Stimulated activated CD8-positive, alpha-beta memory T cell treated with anti-CD3 and anti-CD28 coated beads, Interleukin-7, amount 100 ng/mL, for 48 hours (primary cell): ENCODE measurements at regions not wholly inside any gene's neighbourhood (a gene's known extent, or its start where the extent isn't known, plus 50 kb on each side); places are given as distances from the start of the nearest gene placed in this dataset.

Experiments used
- DNase-seq, 2 donors: peaks; one replicate each; pipeline ENCODE4 v3.0.0-alpha.2; 2020; ENCODE audit warnings: low read depth in 1 of 2; ENCODE audit errors: extremely low read depth in 1 of 2

DNA sequence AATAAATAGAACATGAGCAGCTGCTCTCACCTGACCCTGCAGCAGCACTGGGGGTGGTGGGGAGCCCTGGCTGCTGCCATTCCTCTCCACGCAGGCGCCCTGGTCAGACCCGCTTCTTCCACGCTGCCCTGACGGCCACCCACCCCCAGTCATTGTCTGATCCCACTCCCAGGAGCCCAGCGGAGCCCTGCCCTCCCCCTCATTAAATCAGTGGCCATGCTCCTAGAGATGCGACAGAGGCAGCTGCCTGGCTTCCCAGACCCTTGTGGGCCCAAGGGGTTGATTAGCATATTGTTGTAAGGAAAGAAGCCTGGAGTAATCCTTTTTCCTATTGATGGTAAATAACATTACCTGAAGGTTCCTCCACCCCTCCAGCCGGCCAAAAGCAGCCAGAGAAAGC, 301.5 kb downstream of the RRAGC start:
- DNase-seq: no peak

DNA sequence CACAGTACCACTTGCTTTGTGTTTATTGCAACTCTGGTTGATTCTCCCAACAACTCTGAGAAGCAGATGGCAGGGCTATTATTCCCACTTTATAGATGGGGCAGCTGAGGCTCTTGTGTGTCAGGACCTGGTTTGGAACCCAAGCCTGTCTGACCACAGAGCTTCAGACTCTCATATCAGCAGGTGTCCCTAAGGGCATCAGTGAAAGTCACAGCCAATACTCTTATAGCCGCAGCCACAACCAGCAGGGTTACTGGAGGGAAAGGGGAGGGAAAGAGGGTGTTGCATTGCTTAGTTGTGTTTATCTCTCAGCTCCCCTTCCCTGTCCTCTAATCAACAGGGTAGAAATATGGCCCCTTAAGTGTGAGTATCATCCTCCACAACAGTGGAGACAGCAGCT, 304.0 kb downstream of the RRAGC start:
- DNase-seq: no peak

DNA sequence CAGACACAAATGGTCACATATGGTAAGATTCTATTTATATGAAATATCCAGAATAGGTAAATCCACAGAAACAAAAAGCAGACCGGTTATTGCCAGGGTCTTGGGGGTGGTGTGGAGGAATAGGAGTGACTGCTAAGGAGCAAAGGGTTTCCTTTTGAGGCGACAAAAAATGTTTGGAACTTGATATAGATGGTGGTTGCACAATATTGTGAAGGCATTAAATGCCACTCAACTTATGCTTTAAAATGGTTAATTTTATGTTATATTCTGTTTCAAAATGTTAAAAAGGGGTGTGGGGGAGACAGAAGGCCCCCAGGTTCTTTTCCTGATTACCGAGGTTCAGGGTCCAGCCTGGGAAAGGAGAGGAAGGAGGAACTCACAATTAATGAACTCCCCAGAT, 304.4 kb downstream of the RRAGC start:
- no peak for DNase-seq

DNA sequence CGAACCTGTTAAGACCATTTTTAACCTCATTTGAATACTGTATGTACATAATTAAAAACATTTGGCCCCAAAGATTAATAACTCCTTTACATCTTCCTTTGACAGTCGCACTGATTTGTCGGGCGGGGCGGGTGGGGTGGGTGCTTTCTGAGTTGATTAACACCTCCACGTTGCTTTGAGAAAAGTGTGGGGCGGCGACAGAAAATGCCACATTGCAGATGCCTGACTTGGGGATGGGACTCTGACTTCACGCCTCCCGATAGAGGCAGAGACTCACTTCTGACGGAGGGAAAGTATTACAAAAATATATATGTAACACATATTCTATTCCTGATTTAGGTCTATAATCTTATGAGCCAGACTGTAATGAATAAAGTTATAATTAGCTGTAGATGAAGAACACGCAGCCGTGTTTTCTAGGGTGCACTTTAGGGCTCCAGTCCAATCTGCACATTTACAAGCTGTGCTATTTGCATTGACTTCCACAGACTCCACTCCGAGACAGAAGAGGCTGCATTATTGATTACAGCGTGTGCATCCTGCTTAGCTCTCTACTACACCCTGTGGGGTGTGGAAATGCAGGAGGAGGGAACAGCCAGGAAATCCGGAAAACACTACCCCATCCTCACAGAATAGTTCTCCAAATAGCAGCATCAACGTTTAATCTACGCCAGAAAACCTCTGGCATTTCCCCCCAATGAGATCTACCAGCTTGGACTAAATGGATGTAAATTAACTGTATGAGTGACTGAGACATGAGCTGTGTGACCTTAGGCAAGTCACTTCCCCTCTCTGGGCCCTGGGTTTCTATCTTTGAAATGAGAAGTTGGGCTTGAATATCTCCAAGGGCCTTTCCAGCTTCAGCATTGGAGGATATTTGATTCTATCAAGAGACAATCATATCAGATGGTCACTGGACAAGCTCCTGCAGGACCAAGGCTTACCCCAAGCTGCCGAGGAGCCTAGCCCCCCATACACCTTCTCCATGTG, 308.0 kb downstream of the RRAGC start:
- no peak for DNase-seq

DNA sequence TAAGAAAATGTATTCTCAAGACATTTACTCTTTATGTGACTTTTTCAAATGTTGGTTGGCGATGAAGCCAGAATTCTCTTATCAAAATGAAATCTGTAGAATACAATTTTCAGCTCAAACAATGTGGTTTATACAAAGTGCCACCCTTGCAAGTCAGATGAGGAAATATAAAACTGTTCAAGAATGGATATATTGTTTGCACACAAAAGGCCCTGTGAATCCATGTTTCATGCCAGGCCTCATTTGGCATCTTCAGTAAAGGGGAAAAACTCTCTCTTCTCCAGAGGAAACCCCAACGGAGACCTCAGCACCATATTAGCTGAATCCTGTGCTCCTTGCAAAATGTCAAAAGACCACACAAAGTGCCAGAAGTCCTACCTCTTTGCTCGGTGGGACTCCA, 310.4 kb downstream of the RRAGC start:
- DNase-seq: no peak

DNA sequence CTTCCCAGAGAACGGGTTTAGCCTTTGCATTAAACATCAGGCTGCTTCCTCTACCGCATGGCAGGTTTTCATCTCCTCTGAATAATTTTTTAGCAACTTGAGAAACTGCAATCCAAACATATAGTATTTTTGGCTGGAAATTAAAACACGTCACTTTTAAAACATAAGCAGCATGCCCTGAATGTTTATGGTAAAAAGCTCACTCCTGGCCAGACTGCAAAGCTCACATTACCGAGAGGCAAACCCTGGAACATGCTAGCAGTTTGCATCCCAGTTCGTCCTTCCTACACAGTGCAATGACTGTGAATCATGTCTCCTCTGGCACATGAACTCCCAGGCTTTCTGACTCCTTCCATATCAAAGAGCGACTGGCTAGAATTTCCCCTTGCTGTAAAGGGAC, 312.3 kb downstream of the RRAGC start:
- DNase-seq: no peak

DNA sequence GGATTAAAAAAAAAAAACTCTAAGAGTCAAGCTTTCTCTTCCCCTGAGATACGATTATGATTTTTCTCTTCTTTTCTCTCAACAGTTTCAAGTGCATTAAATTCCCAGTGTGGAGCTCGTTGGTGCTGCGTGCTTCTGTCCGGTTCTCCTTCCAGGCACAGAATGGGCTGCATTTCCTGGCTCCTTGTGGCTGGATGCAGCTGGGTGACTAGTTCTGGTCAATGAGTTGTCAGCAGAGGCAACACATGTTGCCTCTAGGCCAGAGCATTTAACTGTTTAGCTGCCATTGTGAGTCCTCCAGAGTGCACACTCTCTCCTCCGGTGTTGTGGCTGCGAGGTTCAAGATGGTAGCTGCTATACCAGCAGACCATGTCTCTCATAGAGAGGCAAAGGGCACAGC, 312.9 kb downstream of the RRAGC start:
- no peak for DNase-seq

DNA sequence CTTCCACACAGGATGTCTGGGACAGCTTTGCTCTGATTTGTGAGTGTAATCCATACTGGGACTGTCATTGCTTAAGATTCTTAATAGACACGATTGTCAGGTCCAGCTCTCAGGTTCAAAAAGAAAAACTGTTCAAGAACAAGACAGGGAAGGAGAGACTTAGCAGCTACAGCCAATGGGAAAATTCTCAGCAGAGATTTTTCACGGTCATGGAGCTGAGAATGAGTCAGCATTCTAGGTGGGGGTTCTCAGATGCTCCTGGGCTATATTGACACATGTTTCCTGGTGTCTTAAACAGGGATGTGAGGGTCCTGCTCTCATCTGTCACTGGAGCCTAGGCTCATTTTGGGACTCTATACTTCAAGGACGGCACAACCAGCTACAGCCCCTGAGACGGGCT, 318.3 kb downstream of the RRAGC start:
- DNase-seq: no peak

DNA sequence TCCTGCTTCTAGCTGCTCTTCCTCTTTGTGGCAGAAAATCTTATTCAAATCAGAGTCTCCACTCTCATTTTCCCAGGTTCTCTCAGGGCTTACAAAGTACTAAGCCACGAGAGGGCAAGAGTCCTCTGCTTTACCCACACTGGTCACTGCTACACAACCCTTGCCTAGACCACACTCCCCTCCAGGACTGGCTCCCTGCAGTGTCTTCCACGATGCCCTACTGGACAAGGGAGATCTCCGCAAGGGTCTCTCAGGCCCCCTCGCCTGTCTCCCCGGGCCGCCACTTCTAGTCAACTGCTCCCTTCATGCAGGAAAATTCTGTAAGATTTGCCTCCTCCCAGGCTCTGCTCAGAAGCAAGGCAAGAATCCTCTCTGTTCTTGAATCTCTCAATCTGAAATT, 319.6 kb downstream of the RRAGC start:
- DNase-seq: no peak

DNA sequence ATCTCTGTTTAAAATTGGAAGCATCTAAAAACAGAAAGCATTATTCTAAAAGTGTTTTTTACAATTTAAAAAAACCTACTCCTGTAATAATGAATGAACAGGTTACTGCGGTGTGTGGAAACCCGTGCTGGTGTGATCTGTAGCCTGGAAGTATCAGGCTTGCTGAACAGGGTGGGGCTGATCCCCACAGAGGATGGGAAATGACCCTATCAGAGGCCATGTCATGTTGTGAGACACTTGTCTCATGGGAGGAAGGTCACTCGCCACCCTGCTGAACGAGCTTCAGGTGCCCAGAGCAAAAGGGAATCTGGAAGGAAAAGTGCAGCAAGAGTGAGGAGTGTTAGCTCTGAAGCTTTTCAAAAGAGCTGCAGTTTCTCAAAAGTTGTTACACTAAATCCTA, 320.7 kb downstream of the RRAGC start:
- DNase-seq: no peak

DNA sequence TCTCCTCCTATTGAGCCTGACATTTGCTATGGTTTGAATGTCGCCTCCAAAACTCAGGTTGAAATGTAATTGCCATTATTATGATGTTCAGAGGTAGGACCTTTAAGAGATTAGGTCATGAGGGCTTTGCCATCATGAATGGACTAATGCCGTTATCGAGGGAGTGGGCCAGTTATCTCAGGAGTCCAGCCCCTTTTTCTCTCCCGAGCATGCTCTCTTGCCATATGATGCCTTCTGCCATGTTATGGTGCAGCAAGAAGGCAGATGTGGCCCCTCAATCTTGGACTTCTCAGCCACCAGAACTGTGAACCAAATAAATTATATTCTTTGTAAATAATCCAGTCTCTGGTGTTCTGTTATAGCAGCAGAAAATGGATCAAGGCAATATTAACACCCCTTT, 323.5 kb downstream of the RRAGC start:
- DNase-seq: no peak

DNA sequence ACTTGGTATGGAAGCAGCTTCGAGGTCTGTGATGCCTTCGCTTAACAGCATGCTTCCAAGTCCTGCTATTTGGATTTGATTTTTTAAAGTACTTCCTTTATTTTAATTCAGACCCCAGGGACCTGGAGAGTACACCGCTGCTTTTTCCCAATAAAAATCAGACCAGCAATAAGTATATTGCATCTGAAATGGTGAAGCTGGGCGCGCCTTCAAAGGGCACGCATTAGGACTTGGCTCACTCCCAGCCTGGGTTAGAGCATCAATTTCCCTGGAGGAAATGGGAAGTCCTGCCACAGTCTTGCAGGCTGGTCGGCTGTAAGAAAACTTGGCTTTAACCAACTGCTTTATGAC, 325.1 kb downstream of the RRAGC start:
- no peak for DNase-seq

DNA sequence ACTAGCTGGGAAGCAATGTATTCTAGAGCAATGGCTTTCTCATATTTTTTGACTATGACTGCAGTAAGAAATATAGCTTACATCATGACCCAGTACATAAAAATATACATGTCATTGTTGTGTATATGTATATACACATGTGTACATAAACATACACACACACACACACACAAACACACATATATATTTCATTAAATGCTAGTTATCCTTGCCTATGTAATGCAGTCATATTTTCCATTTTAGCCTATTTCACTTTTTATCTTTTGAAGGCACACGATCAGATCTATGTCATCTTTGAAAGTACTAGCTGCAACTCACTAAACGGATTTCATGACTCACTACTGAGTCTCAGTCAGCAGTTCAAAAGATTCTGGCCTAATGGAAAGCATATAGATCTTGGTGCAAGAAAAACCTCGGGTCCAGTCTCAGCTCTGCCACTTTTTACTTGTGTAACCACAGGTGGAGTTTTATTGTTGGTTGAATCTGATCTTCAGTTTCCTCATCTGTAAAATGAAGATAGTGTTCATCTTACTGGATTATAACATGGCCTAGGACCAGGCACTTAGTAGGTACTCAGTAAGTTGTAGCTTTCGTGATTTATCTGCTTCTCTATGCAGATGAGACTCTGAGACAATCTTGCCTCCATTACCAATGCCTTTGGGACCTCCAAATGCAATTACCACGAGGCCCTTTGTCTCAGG, 325.6 kb downstream of the RRAGC start:
- no peak for DNase-seq

DNA sequence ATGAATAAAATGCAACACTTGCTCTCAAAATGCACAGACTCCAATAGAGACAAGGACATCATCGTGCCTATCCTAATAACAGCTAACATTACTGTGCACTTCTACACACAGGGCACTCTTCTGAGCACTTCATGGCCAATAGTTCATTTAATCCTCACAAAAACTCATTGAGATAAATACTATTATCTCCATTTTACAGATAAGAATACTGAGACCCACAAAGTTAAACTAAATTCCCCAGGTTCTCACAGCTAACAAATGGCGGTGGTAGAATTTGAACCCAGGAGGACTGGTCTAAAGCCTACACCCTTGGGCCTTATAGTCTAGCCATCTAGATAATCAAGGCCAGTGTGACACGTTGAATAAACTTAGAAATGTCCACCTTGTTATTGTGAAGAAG, 328.6 kb downstream of the RRAGC start:
- no peak for DNase-seq

DNA sequence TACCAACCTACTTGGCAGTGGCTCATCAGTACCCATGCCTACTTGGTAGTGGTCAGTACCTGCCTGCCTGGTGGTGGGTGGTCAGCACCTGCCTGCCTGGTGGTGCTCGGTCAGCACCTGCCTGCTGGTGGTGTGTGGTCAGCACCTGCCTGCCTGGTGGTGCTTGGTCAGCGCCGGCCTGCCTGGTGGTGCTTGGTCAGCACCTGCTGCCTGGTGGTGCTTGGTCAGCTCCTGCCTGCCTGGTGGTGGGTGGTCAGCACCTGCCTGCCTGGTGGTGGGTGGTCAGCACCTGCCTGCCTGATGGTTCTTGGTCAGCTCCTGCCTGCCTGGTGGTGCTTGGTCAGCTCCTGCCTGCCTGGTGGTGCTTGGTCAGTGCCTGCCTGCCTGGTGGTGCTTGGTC, 329.6 kb downstream of the RRAGC start:
- no peak for DNase-seq

DNA sequence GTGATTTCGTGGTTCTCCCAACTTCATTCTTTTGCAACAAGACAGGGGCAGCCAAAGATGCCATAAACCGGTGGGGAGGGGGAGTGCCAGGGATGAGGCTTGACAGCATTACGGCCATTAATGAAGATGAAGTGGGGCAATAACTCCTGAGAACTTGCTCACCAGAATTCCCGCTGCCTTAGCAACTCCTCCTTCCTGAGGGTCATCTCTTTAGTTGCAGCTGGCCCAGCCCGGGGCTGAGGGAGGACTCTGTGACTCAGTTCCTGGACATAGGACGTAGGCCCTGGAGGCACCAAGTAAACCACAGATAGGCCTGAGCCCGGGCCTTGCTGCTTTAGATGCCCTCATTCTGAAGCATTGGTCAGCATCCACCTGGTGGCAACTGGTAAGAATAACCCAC, 330.2 kb downstream of the RRAGC start:
- no peak for DNase-seq

DNA sequence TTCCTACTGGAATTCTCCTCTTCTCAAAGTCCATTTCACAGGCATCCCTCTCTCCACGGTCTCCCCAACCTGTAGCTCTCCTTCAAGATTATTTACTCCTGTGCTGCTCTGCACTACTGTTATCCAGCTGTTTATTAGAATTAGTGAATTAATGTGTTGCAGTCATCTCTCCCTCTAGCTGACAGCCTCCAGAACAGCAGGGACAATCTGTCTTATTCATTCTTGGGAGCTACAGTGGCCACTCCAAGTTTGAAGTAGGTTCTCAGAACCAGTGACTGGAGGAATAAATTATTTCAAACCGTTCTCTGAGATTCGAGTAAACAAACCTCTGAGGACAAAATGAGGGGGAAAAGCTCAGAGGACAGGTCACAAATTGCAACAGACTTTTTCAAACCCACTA, 330.9 kb downstream of the RRAGC start:
- DNase-seq: no peak

DNA sequence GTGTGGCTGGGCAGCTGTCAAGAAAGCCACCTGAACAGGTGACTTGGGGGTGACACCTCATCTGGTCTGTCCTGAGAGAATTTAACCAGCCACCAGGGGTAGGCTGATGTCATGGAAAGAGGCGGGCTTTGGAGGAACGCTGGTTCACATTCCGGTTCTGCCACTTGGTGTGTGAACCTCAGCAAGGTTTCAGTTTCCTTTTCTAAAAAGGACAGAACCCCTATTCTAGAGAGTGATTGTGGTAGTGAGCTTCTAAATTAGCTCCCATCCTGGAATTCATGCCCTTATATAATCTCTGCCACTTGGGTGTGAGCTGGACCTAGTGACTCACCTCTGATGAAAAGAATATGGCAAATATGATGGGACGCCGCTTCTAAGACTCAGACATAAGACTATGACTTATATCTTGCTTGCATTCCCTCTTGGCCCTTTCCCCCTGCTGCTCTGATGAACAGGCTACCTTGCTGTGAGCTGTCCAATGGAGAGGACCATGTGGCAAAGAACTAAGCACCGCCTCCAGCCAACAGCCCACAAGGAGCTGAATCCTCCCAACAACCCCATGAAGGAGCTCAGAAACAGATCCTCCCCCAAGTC, 332.1 kb downstream of the RRAGC start:
- peak; percentile 23 to 42 for DNase-seq

DNA sequence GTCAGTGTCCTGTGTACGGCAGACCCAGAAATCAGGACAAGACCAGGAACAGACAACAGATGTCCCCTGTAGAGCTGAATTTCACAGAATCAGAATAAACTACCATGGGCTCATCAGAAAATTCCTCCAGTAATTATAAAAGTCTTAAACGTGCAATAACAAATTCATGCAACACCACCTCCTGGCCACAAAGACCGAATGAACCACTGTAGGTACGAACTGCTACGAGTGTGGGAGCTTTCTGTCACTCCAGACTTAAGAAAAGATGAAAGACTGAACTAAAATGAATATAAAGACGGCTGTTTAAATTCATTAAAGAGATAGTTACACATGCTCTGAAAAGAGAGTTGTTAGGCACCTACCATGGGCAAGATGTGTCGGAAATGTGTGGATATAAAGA, 333.5 kb downstream of the RRAGC start:
- no peak for DNase-seq

DNA sequence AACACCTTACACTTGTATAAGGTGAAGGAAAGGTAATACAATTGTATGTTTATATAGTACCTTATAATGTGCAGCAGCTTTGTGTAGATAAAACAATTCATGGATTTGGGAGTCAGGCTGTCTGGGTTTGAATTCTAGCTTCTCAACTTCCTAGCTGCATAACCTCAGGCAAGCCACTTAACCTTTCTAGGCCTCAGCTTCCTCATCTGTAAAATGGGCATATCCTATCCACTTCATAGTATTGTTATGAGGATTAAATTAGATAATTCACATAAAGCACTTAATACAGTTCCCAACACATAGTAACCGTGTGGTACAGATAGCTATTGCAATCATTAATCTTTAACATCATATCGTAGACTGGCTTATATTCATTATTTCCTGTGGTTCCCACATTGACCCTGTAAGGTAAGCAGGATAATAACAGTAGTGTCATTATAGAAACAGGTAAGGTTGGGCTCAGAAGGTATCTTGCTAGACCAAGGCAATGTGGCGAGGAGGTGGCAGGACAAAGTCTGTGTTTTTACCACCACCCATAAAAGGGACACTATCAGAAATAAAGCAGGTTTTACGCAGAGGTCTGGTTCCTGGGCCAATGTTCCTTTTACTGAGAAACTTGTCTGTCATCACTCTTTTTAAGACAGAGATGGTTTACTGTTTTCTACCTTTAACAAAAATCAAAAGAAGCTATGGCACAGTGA, 334.1 kb downstream of the RRAGC start:
- DNase-seq: no peak

DNA sequence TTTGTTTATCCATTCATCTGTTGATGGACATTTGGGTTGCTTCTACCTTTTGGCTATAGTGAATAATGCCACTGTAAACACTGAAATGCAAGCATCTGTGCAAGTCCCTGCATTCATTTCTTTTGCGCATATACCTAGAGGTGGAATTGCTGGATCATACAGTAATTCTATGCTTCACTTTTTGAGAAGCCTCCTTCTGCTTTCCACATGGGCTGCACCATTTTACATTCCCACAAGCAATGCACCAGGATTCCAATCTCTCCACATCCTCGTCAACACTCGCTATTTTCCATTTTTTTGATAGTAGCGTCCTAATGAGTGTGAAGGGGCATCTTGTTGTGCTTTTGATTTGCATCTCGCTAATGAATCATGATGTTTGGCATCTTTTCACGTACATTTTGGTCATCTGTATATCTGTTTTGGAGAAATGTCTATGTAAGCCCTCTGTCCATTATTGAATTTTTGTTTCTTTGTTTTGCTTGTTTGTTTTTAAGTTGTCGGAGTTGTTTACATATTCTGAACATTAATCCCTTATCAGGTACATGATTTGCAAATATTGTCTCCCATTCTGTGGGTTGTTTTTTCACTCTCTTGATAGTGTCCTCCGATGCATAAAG, 335.4 kb downstream of the RRAGC start:
- DNase-seq: no peak
